Upper lobe of left lung (tissue), 4 donors: ENCODE measurements at regions not wholly inside any gene's neighbourhood (a gene's known extent, or its start where the extent isn't known, plus 50 kb on each side); places are given as distances from the start of the nearest gene placed in this dataset.

ENCODE experiments used
- EP300 ChIP-seq, 4 donors: sonication (generic); formaldehyde crosslinking; IDR thresholded peaks; one replicate each; pipeline ENCODE4 v1.5.1; 2017; ENCODE audit warnings: antibody characterized with exemption in 4 of 4, control low read depth in 2 of 4
- TF ChIP-seq, protein P1 (sequence below), 6 experiments: fragments of 450-650 bp in 4 of 6; fragments of 200-600 bp in 2 of 6; sonication (generic) in 2 of 6; IDR thresholded peaks; one replicate each; pipeline ENCODE4 v1.5.1; 2016 to 2019; ENCODE audit warnings: antibody characterized with exemption in 6 of 6

DNA sequence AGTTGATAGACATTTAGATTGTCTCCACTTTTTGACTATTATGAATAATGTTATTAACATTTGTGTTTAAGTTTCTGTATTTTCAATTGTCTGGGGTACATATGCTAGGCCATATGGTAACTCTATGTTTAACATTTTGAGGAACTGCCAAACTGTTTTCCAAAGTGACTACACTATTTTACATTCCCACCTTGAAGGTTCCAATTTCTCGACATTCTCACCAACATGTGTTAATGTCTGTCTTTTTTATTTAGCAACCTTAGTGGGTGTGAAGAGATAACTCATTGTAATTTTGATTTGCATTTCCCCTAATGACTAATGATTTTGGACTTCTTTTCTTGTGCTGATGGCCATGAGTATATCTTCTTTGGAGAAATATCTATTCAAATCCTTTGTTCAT, 832.4 kb downstream of the DNAJB9 start:
- TF ChIP-seq, protein P1, sequence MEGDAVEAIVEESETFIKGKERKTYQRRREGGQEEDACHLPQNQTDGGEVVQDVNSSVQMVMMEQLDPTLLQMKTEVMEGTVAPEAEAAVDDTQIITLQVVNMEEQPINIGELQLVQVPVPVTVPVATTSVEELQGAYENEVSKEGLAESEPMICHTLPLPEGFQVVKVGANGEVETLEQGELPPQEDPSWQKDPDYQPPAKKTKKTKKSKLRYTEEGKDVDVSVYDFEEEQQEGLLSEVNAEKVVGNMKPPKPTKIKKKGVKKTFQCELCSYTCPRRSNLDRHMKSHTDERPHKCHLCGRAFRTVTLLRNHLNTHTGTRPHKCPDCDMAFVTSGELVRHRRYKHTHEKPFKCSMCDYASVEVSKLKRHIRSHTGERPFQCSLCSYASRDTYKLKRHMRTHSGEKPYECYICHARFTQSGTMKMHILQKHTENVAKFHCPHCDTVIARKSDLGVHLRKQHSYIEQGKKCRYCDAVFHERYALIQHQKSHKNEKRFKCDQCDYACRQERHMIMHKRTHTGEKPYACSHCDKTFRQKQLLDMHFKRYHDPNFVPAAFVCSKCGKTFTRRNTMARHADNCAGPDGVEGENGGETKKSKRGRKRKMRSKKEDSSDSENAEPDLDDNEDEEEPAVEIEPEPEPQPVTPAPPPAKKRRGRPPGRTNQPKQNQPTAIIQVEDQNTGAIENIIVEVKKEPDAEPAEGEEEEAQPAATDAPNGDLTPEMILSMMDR (IDR thresholded peaks at IDR 0.05) = no peak
- no peak for TF ChIP-seq EP300 (IDR thresholded peaks at IDR 0.05)
